OCI-LY1 (cell line): ENCODE measurements at regions not wholly inside any gene's neighbourhood (a gene's known extent, or its start where the extent isn't known, plus 50 kb on each side); places are given as distances from the start of the nearest gene placed in this dataset.

ENCODE experiments used
- EZH2 ChIP-seq: fragments of 200-600 bp; sonication (generic), shearing (Covaris generic); IDR thresholded peaks from 2 replicates; pipeline ENCODE4 v1.8.0; 2017; ENCODE audit warnings: borderline replicate concordance, mixed run types, mild to moderate bottlenecking, antibody characterized with exemption, low read length, moderate library complexity, mixed read lengths
- TF ChIP-seq, protein P1 (sequence below): fragments of 200-600 bp; sonication (generic), shearing (Covaris generic); IDR thresholded peaks from 2 replicates; pipeline ENCODE4 v1.5.1; 2017; ENCODE audit warnings: mild to moderate bottlenecking, antibody characterized with exemption, low read length, moderate library complexity, mixed read lengths

- TF ChIP-seq, protein P1, sequence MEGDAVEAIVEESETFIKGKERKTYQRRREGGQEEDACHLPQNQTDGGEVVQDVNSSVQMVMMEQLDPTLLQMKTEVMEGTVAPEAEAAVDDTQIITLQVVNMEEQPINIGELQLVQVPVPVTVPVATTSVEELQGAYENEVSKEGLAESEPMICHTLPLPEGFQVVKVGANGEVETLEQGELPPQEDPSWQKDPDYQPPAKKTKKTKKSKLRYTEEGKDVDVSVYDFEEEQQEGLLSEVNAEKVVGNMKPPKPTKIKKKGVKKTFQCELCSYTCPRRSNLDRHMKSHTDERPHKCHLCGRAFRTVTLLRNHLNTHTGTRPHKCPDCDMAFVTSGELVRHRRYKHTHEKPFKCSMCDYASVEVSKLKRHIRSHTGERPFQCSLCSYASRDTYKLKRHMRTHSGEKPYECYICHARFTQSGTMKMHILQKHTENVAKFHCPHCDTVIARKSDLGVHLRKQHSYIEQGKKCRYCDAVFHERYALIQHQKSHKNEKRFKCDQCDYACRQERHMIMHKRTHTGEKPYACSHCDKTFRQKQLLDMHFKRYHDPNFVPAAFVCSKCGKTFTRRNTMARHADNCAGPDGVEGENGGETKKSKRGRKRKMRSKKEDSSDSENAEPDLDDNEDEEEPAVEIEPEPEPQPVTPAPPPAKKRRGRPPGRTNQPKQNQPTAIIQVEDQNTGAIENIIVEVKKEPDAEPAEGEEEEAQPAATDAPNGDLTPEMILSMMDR = no peak
- TF ChIP-seq EZH2 = no peak
Observed at GRCh38 chr2:21270083-21270491, 146.3 kb downstream of the TDRD15 start.
